K562 (cell line): ENCODE measurements at regions not wholly inside any gene's neighbourhood (a gene's known extent, or its start where the extent isn't known, plus 50 kb on each side); places are given as distances from the start of the nearest gene placed in this dataset.

ENCODE experiments used
- ATAC-seq: fragments of 200-7000 bp; cut with Tn5 transposase; 3 replicates; pipeline ENCODE4 v1.9.1; 2020; ENCODE audit warnings: moderate library complexity
- BruUV-seq: library from RNA; stranded (reverse); fragments of 400-500 nt; replicated peaks from 2 replicates; lab custom pipeline; 2021; lab: Mats Ljungman, UMichigan
- CTCF ChIA-PET: fragments of 300-600 bp; formaldehyde crosslinking; extraction: SDS; loops from one replicate; lab custom pipeline; 2021; ENCODE audit warnings: low intra/inter-chr PET ratio; lab: Yijun Ruan, JAX
- POLR2A ChIA-PET: fragments of 300-600, 350-650 bp; sonication (Branson Sonifier 250); formaldehyde crosslinking; extraction: SDS; loops from one replicate; lab custom pipeline; 2021; ENCODE audit warnings: antibody characterized with exemption, inconsistent platforms; lab: Yijun Ruan, JAX
- DNase-seq, 4 experiments: peaks; one replicate each; pipeline versions ENCODE4 v3.0.0 to v3.0.0-alpha.2; 2011 to 2018; ENCODE audit warnings: low spot score in 3 of 4, mixed read lengths in 3 of 4; ENCODE audit errors: extremely low read depth in 1 of 4
- FAIRE-seq: peaks from 2 replicates; lab custom pipeline; 2011; peaks lifted over from hg19 to GRCh38; lab: Jason Lieb, UNC
- H2AFZ ChIP-seq: 2 replicates; pipeline ENCODE4 v1.6.0; 2011; ENCODE audit warnings: low read depth, low read length, control low read depth, inconsistent platforms
- H3K27ac ChIP-seq: fragments of 200-600 bp; 3 replicates; pipeline ENCODE4 v1.8.0; 2011; ENCODE audit warnings: low read depth, mild to moderate bottlenecking, control low read depth, inconsistent platforms, low read length, moderate library complexity, mixed read lengths; ENCODE audit errors: extremely low read depth
- H3K27me3 ChIP-seq, 2 experiments: fragments of 300-600 bp in 1 of 2; 2 replicates in 1 of 2; 3 replicates in 1 of 2; pipeline versions ENCODE4 v1.6.0 to v1.8.0; 2011; ENCODE audit warnings: inconsistent platforms in 2 of 2, low read length in 2 of 2, mild to moderate bottlenecking in 1 of 2, mixed read lengths in 1 of 2, moderate library complexity in 1 of 2; ENCODE audit not compliant: control insufficient read depth in 2 of 2, insufficient read depth in 2 of 2
- H3K36me3 ChIP-seq: fragments of 300-600 bp; 3 replicates; pipeline ENCODE4 v1.8.0; 2011; ENCODE audit warnings: mild to moderate bottlenecking, low read length, inconsistent platforms; ENCODE audit not compliant: control insufficient read depth, insufficient read depth
- H3K4me1 ChIP-seq, 2 experiments: fragments of 200-600 bp in 1 of 2; replicated peaks in 1 of 2; 2 replicates in 1 of 2; 3 replicates in 1 of 2; pipeline versions ENCODE4 v1.5.1 to v1.8.0; 2011; ENCODE audit warnings: inconsistent platforms in 2 of 2, low read length in 2 of 2, mild to moderate bottlenecking in 1 of 2, mixed read lengths in 1 of 2, moderate library complexity in 1 of 2; ENCODE audit not compliant: control insufficient read depth in 2 of 2, insufficient read depth in 2 of 2
- H3K4me2 ChIP-seq: 2 replicates; pipeline ENCODE4 v1.6.1; 2011; ENCODE audit warnings: low read length, control low read depth, inconsistent platforms, mixed read lengths; ENCODE audit not compliant: insufficient read depth
- H3K4me3 ChIP-seq: fragments of 200-600 bp; sonication (generic), shearing (Covaris generic); 2 replicates; pipeline ENCODE4 v1.5.1; 2016; ENCODE audit warnings: control low read depth, inconsistent platforms
- H3K79me2 ChIP-seq: fragments of 200-600 bp; 3 replicates; pipeline ENCODE4 v1.8.0; 2011; ENCODE audit warnings: low read length, inconsistent platforms; ENCODE audit not compliant: control insufficient read depth, insufficient read depth
- H3K9ac ChIP-seq, 2 experiments: 2 replicates each; pipeline versions ENCODE4 v1.6.0 to v1.6.1; 2011; ENCODE audit warnings: low read depth in 2 of 2, low read length in 2 of 2, control low read depth in 1 of 2, inconsistent platforms in 1 of 2, mild to moderate bottlenecking in 1 of 2, mixed read lengths in 1 of 2; ENCODE audit not compliant: insufficient read depth in 1 of 2
- H3K9me1 ChIP-seq: one replicate; pipeline ENCODE4 v1.6.0; 2011; ENCODE audit warnings: inconsistent platforms, mild to moderate bottlenecking, low read length, moderate library complexity; ENCODE audit not compliant: control insufficient read depth, insufficient read depth
- H3K9me3 ChIP-seq: replicated peaks from 2 replicates; pipeline ENCODE4 v1.5.1; 2011; ENCODE audit warnings: low read depth, low read length, inconsistent platforms; ENCODE audit not compliant: control insufficient read depth, insufficient read depth
- H4K20me1 ChIP-seq: replicated peaks from 2 replicates; pipeline ENCODE4 v1.6.1; 2011; ENCODE audit warnings: low read length, inconsistent platforms, mixed read lengths; ENCODE audit not compliant: control insufficient read depth, insufficient read depth
- CEBPB ChIP-seq: fragments of 450-650 bp; IDR thresholded peaks from 2 replicates; pipeline ENCODE4 v1.6.1; 2016; ENCODE audit warnings: missing genetic modification characterization, missing compliant biosample characterization
- CEBPG ChIP-seq, 3 experiments: fragments of 200-800 bp in 1 of 3; sonication (Bioruptor generic) in 1 of 3; sonication (generic) in 1 of 3; formaldehyde crosslinking in 1 of 3; IDR thresholded peaks in 2 of 3; conservative IDR thresholded peaks in 1 of 3; 2 replicates each; pipeline versions ENCODE4 v1.6.1 to v1.8.0; 2016 to 2022; ENCODE audit warnings: missing compliant biosample characterization in 2 of 3, missing genetic modification characterization in 2 of 3, mild to moderate bottlenecking in 1 of 3, missing genetic modification reagents in 1 of 3
- NR2C2 ChIP-seq, 2 experiments: fragments of 200-800 bp in 1 of 2; sonication (Bioruptor generic) in 1 of 2; sonication (generic) in 1 of 2; formaldehyde crosslinking in 1 of 2; IDR thresholded peaks; 2 replicates each; pipeline versions ENCODE4 v1.6.1 to v1.8.0; 2016 to 2022; ENCODE audit warnings: mild to moderate bottlenecking in 1 of 2, missing compliant biosample characterization in 1 of 2, missing genetic modification characterization in 1 of 2, missing genetic modification reagents in 1 of 2
- POLR2AphosphoS2 ChIP-seq: IDR thresholded peaks from 2 replicates; pipeline ENCODE4 v1.6.1; 2012; ENCODE audit warnings: low read length, improper control_type of control experiment
- SNIP1 ChIP-seq: fragments of 450-650 bp; IDR thresholded peaks from 2 replicates; pipeline ENCODE4 v1.7.1; 2017; ENCODE audit warnings: low read depth, mild to moderate bottlenecking
- USF2 ChIP-seq: sonication (generic); formaldehyde crosslinking; IDR thresholded peaks from 2 replicates; pipeline ENCODE4 v1.5.0; 2020; ENCODE audit warnings: missing genetic modification reagents
- ZNF280B ChIP-seq: fragments of 250-450 bp; sonication (Bioruptor Pico); IDR thresholded peaks from 2 replicates; pipeline ENCODE4 v1.5.1; 2021; ENCODE audit warnings: mild to moderate bottlenecking
- ZNF77 ChIP-seq: fragments of 250-450 bp; sonication (Bioruptor Pico); IDR thresholded peaks from 2 replicates; pipeline ENCODE4 v1.5.0; 2020
- WGBS: fragments of 100-300 bp; shearing (Covaris generic); methylation state at CpG from one replicate; pipeline ENCODE4 v1.1.6; 2016; ENCODE audit warnings: low coverage, mixed read lengths; ENCODE audit not compliant: insufficient coverage; ENCODE audit errors: missing lambda C conversion rate; 5-methylcytosine and 5-hydroxymethylcytosine counted together
- in situ Hi-C: fragments of 300-500 bp; cut with MboI; formaldehyde crosslinking; loops from 4 replicates; pipeline ENCODE4 v1.15.0; 2018; ENCODE audit warnings: inconsistent platforms, mixed read lengths
- intact Hi-C: fragments of 100-400 bp; cut with micrococcal nuclease; formaldehyde crosslinking; loops from 2 replicates; pipeline ENCODE4 v1.14.2; 2022

DNA sequence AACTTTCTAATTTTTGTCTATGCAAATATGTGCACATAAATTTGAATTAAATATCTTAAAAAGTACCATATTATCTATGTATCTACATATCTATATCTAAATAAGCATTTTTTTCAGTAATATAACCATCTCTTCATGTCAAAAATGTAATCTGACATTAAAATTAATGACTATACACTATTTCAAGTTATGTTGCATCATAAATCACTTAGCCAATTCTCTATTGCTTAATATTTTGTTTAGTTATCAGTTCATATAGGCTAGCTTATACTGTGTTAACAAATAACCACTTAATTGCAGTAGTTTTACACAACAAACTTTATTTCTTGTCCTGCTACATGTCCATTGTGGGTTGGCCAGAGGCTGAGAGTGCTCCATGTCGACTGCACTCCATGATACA lies 360.8 kb downstream of the EPM2A start:
- TF ChIP-seq CEBPG (CRISPR knock-in tag; IDR thresholded peaks at IDR 0.05), result no peak
- TF ChIP-seq CEBPG (tag; conservative IDR thresholded peaks at IDR 0.05 in 1 of 2, IDR thresholded peaks at IDR 0.05 in 1 of 2), result peak; percentile 20 to 69; a peak in 2 of 4 replicates
- TF ChIP-seq CEBPB (tag), result peak; percentile 49
- no peak for TF ChIP-seq POLR2AphosphoS2
- TF ChIP-seq, all 486 proteins: peak for 2
- in situ Hi-C loops, result no loop called here
- CTCF ChIA-PET, result no interaction called here
- H3K4me3 ChIP-seq, result no peak overlapping the region
- H3K79me2 ChIP-seq, result no peaks in the 10 kb centered on the region
- peaks cover 5% of the 10 kb centered on the region; the same call in 1 of the 2 replicates for H3K9me3 ChIP-seq
- ATAC-seq (no peak), FAIRE-seq (no peak), DNase-seq (no peak)
- intact Hi-C loops, result no loop called here
- POLR2A ChIA-PET, result no interaction called here
- no peaks in the 10 kb centered on the region for H3K36me3 ChIP-seq
- BruUV-seq, result no TSS peak
- no peaks in the 10 kb centered on the region for H4K20me1 ChIP-seq
- no peak overlapping the region for H3K4me2 ChIP-seq
- H3K9ac ChIP-seq, result no peak overlapping the region
- no peak overlapping the region for H3K27ac ChIP-seq
- WGBS, result 0% methylated on average over 1 of the region's 1 CpG
- H3K27me3 ChIP-seq, result no peaks in the 10 kb centered on the region
- H2AFZ ChIP-seq, result no peak overlapping the region
- H3K9me1 ChIP-seq, result no peaks in the 10 kb centered on the region
- no peaks in the 10 kb centered on the region for H3K4me1 ChIP-seq

DNA sequence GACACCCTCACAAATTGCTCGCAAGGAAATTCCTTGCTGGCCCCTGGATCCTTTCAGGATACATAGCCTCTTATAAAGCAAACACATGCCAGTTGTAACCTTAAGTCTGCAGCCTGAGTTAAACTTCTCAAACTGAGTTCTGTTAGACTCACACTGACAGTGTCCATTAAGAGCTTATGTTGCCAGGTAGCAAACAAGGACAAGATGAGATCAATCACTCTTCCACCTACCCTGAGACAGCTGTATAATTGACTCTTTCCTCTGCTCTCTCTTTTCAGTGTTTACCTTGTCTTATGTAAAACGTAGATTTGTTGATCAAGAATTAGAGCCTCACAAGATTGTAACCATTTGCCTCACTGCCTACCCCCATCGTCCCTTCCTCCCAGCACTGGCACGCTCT lies 359.8 kb downstream of the EPM2A start:
- Histone ChIP-seq H3K27ac (no peak overlapping the region), H3K36me3 (no peaks in the 10 kb centered on the region), H3K4me2 (no peak overlapping the region), H4K20me1 (no peaks in the 10 kb centered on the region), H3K4me3 (no peak overlapping the region), H2AFZ (no peak overlapping the region), H3K9me1 (no peaks in the 10 kb centered on the region), H3K9ac (no peak overlapping the region), H3K4me1 (no peaks in the 10 kb centered on the region), H3K9me3 (peaks cover 5% of the 10 kb centered on the region; the same call in 1 of the 2 replicates), H3K79me2 (no peaks in the 10 kb centered on the region), H3K27me3 (no peaks in the 10 kb centered on the region)
- WGBS, result 2% methylated on average over 4 of the region's 4 CpGs
- no peak for DNase-seq
- FAIRE-seq, result no peak
- ChIA-PET POLR2A (no interaction called here), CTCF (no interaction called here)
- TF ChIP-seq ZNF280B (CRISPR knock-in tag) (no peak), NR2C2 (CRISPR knock-in tag; IDR thresholded peaks at IDR 0.05) (no peak), NR2C2 (tag; IDR thresholded peaks at IDR 0.05) (no peak), SNIP1 (no peak), USF2 (CRISPR knock-in tag) (no peak), ZNF77 (CRISPR knock-in tag) (no peak)
- ATAC-seq, result no peak
- intact Hi-C loops (no loop called here), in situ Hi-C loops (no loop called here)
- no TSS peak for BruUV-seq
